ENCODE measurements at regions not wholly inside any gene's neighbourhood (a gene's known extent, or its start where the extent isn't known, plus 50 kb on each side); places are given as distances from the start of the nearest gene placed in this dataset.

DNA sequence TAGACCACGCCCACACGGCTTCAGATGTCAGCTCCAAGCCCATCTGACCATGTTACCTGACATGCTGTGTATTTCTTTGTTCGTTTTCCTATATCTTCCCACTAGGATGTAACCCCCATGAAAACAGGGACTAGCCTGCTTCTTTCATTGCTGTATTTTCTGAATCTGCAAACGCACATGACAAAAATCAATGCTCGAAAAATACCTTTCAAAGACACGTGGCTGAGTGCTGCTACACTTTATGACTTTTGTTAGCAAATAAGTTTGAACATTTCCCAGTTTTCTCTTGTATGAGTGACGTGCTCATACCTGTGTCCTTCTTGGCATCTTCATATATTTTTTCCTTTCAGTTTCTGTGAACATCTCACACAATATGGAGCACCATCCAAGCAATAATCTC lies 181.3 kb upstream of the IRX1 start:
- no peaks in the 10 kb centered on the region for H3K9me3 ChIP-seq
- H3K4me3 ChIP-seq: no peak overlapping the region
- in situ Hi-C loops (cut with MboI; ENCODE audit: low pct_ligation_motif_present in 1 of 4, low pct_unique_long_range_greater_than_20kb in 1 of 4, low sequenced_read_pairs in 3 of 4) (no loop called here), intact Hi-C loops (cut with DNase I; ENCODE audit: low total_unique reads) (no loop called here)
- no peak overlapping the region for H3K27ac ChIP-seq
- no peak for DNase-seq
- no peaks in the 10 kb centered on the region for H3K27me3 ChIP-seq
- whole genome bisulfite sequencing, 2 donors (ENCODE audit: low coverage in 1 of 2): 50 to 62% methylated on average over 5 to 7 of the region's 7 CpGs
- no peaks in the 10 kb centered on the region for H3K36me3 ChIP-seq
- TF ChIP-seq POLR2A (IDR thresholded peaks at IDR 0.05): no peak
- TF ChIP-seq, protein P1, sequence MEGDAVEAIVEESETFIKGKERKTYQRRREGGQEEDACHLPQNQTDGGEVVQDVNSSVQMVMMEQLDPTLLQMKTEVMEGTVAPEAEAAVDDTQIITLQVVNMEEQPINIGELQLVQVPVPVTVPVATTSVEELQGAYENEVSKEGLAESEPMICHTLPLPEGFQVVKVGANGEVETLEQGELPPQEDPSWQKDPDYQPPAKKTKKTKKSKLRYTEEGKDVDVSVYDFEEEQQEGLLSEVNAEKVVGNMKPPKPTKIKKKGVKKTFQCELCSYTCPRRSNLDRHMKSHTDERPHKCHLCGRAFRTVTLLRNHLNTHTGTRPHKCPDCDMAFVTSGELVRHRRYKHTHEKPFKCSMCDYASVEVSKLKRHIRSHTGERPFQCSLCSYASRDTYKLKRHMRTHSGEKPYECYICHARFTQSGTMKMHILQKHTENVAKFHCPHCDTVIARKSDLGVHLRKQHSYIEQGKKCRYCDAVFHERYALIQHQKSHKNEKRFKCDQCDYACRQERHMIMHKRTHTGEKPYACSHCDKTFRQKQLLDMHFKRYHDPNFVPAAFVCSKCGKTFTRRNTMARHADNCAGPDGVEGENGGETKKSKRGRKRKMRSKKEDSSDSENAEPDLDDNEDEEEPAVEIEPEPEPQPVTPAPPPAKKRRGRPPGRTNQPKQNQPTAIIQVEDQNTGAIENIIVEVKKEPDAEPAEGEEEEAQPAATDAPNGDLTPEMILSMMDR (IDR thresholded peaks at IDR 0.05): no peak
- TF ChIP-seq EP300 (IDR thresholded peaks at IDR 0.05; ENCODE audit: low read depth): no peak
- TF ChIP-seq POLR2AphosphoS5 (IDR thresholded peaks at IDR 0.05): no peak
- H3K4me1 ChIP-seq: no peaks in the 10 kb centered on the region

DNA sequence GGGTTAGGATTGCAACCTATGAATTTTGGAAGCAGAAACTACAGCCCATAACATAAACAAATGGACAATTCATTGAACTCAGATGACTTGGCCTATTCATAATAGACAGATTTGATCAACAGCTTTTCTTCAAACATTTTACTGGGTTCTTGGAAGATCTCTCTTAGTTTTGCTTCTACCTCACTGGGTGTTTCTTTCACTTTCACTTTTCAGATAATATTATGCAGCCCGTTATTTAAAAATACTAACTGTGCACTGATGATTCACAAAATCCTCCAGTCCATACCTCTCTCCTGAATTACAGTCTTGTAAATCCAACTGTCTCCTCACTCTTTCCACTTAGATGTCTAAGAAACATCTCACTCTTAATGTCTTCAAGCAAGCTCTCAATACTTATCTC lies 183.5 kb upstream of the IRX1 start:
- intact Hi-C loops (cut with DNase I; ENCODE audit: low total_unique reads) (no loop called here), in situ Hi-C loops (cut with MboI; ENCODE audit: low pct_ligation_motif_present in 1 of 4, low pct_unique_long_range_greater_than_20kb in 1 of 4, low sequenced_read_pairs in 3 of 4) (no loop called here)
- Histone ChIP-seq H3K4me1 (no peaks in the 10 kb centered on the region), H3K4me3 (no peak overlapping the region), H3K36me3 (no peaks in the 10 kb centered on the region), H3K27me3 (no peaks in the 10 kb centered on the region), H3K9me3 (no peaks in the 10 kb centered on the region), H3K27ac (no peak overlapping the region)
- no peak for DNase-seq
- WGBS, 2 donors (ENCODE audit: low coverage in 1 of 2): 74 to 88% methylated on average over 1 of the region's 1 CpG
- TF ChIP-seq POLR2A (IDR thresholded peaks at IDR 0.05) (no peak), EP300 (IDR thresholded peaks at IDR 0.05; ENCODE audit: low read depth) (no peak), POLR2AphosphoS5 (IDR thresholded peaks at IDR 0.05) (no peak)
- TF ChIP-seq, protein P1 (IDR thresholded peaks at IDR 0.05): no peak

DNA sequence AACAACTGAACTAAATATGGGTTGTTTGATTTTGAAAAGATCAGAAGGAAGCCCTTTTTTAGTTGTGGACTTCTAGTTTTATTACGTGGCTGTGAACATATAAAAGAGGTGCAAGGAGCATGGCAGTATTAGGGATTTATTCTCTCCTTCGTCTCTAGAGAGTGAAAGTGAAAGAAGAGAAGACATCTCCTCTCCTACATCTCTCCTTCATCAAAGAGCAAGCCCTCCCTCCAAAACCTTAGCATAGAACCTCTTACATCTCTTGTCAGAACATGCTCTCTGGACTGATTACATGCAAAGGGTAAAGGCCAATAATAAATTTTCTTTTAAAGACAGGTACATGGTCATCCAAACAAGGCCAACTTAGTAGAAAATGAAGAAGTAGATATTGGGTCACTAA lies 184.3 kb upstream of the IRX1 start:
- Histone ChIP-seq H3K27me3 (no peaks in the 10 kb centered on the region), H3K36me3 (no peaks in the 10 kb centered on the region), H3K9me3 (no peaks in the 10 kb centered on the region), H3K4me1 (no peaks in the 10 kb centered on the region), H3K27ac (no peak overlapping the region), H3K4me3 (no peak overlapping the region)
- DNase-seq: no peak
- intact Hi-C loops (cut with DNase I; ENCODE audit: low total_unique reads): no loop called here
- TF ChIP-seq EP300 (IDR thresholded peaks at IDR 0.05; ENCODE audit: low read depth) (no peak), POLR2A (IDR thresholded peaks at IDR 0.05) (no peak)
- TF ChIP-seq, protein P1 (IDR thresholded peaks at IDR 0.05): no peak
- in situ Hi-C loops (cut with MboI; ENCODE audit: low pct_ligation_motif_present in 1 of 4, low pct_unique_long_range_greater_than_20kb in 1 of 4, low sequenced_read_pairs in 3 of 4): no loop called here
- WGBS, 2 donors (ENCODE audit: low coverage in 1 of 2): 39 to 52% methylated on average over 2 of the region's 2 CpGs

DNA sequence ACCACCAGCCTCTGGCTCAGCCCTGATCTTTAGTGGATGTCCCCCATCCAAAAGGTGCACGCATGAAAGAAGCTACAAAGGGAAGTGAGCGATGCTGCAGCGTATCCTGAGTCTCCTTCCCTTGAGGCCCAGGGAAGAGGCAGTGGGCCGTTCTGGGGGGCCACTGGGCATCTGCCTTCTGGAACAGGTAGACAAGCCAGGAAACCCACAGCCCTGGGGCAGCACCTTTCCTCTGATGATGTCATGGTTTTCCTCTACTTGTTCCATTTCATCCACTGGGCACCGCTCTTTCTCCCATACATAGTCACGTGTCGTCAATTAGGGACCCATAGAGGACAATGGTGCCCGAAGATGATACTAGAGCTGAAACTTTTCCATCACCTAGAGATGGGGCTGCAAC lies 194.0 kb upstream of the IRX1 start:
- in situ Hi-C loops (cut with MboI; ENCODE audit: low pct_ligation_motif_present in 1 of 4, low pct_unique_long_range_greater_than_20kb in 1 of 4, low sequenced_read_pairs in 3 of 4): no loop called here
- WGBS, 2 donors (ENCODE audit: low coverage in 1 of 2): 69% methylated on average over 8 of the region's 8 CpGs; no CpG with 5 or more reads in 1 of the 2 donors

More for the DNA sequence above, 194.0 kb upstream of the IRX1 start:
- no peak for DNase-seq
- Histone ChIP-seq H3K36me3 (no peaks in the 10 kb centered on the region), H3K4me3 (no peak overlapping the region), H3K27ac (no peak overlapping the region), H3K9me3 (peaks cover 0 to 4% of the 10 kb centered on the region in 2 donors), H3K27me3 (no peaks in the 10 kb centered on the region), H3K4me1 (no peaks in the 10 kb centered on the region)
- intact Hi-C loops (cut with DNase I; ENCODE audit: low total_unique reads): no loop called here
- TF ChIP-seq POLR2A (IDR thresholded peaks at IDR 0.05) (no peak), EP300 (IDR thresholded peaks at IDR 0.05; ENCODE audit: low read depth) (no peak), POLR2AphosphoS5 (IDR thresholded peaks at IDR 0.05) (no peak)
- TF ChIP-seq, protein P1 (IDR thresholded peaks at IDR 0.05): no peak

All from transverse colon (tissue), 4 donors.